GM06990 (cell line): ENCODE measurements at regions not wholly inside any gene's neighbourhood (a gene's known extent, or its start where the extent isn't known, plus 50 kb on each side); places are given as distances from the start of the nearest gene placed in this dataset.

Source experiments
- DNase-seq: peaks from one replicate; pipeline ENCODE4 v3.0.0-alpha.2; 2011; ENCODE audit not compliant: insufficient read length; ENCODE audit errors: extremely low read depth
- H3K27me3 ChIP-seq: replicated peaks from 2 replicates; pipeline ENCODE4 v1.6.0; 2011; ENCODE audit warnings: low read length; ENCODE audit not compliant: control insufficient read depth, insufficient read depth
- H3K36me3 ChIP-seq: 2 replicates; pipeline ENCODE4 v1.5.1; 2011; ENCODE audit warnings: low read length; ENCODE audit not compliant: control insufficient read depth, insufficient read depth
- H3K4me3 ChIP-seq: replicated peaks from 2 replicates; pipeline ENCODE4 v1.5.1; 2011; ENCODE audit warnings: low read depth, mild to moderate bottlenecking, control low read depth, low read length
- TF ChIP-seq, protein P1 (sequence below): IDR thresholded peaks from 2 replicates; pipeline ENCODE4 v1.5.1; 2011; ENCODE audit warnings: low read length, control low read depth, mild to moderate bottlenecking, inconsistent platforms; ENCODE audit not compliant: insufficient read depth, poor library complexity, severe bottlenecking

DNA sequence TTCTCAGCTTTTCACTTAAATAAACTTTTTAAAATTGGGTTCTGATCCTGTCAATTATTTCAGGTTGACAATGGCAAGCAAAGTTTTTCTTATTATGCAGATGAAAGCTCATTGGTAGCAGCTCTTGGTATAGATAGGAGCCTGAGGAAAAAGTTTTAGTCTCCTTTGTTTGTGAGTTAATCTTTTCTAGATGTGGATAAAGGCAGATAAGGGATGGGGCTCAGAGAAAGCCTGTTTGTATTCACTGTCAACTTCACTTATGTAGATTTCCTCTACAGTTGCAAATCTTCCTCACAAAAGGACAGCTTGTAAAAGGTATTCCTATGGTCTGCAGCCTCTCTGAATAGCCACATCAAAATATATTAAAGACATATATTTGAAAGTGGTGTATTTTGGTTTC, 224.5 kb upstream of the SPOPL start:
- H3K27me3 ChIP-seq: no peaks in the 10 kb centered on the region
- H3K36me3 ChIP-seq: no peaks in the 10 kb centered on the region
- TF ChIP-seq, protein P1, sequence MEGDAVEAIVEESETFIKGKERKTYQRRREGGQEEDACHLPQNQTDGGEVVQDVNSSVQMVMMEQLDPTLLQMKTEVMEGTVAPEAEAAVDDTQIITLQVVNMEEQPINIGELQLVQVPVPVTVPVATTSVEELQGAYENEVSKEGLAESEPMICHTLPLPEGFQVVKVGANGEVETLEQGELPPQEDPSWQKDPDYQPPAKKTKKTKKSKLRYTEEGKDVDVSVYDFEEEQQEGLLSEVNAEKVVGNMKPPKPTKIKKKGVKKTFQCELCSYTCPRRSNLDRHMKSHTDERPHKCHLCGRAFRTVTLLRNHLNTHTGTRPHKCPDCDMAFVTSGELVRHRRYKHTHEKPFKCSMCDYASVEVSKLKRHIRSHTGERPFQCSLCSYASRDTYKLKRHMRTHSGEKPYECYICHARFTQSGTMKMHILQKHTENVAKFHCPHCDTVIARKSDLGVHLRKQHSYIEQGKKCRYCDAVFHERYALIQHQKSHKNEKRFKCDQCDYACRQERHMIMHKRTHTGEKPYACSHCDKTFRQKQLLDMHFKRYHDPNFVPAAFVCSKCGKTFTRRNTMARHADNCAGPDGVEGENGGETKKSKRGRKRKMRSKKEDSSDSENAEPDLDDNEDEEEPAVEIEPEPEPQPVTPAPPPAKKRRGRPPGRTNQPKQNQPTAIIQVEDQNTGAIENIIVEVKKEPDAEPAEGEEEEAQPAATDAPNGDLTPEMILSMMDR: no peak
- no peak overlapping the region for H3K4me3 ChIP-seq
- DNase-seq: no peak

DNA sequence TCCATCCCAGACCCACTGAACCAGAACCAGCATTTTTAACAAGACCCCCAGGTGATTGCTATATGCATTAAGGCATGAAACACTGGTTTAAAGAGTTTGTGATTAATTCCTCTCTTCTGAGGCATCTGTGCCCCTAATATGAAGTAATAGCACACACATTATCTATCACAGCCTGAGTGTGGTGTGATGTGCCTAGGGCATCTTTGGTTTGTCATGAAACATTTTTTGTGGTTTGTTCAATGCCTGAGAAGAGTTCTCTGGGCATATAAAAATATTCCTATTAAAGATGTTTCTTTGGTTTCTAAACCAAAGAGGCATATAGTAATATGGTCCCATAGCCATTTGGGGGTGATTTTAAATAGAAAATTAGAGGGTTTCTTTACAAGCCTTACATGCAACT, 221.7 kb upstream of the SPOPL start:
- TF ChIP-seq, protein P1: no peak
- H3K27me3 ChIP-seq: no peaks in the 10 kb centered on the region
- H3K36me3 ChIP-seq: no peaks in the 10 kb centered on the region
- H3K4me3 ChIP-seq: no peak overlapping the region
- DNase-seq: no peak

DNA sequence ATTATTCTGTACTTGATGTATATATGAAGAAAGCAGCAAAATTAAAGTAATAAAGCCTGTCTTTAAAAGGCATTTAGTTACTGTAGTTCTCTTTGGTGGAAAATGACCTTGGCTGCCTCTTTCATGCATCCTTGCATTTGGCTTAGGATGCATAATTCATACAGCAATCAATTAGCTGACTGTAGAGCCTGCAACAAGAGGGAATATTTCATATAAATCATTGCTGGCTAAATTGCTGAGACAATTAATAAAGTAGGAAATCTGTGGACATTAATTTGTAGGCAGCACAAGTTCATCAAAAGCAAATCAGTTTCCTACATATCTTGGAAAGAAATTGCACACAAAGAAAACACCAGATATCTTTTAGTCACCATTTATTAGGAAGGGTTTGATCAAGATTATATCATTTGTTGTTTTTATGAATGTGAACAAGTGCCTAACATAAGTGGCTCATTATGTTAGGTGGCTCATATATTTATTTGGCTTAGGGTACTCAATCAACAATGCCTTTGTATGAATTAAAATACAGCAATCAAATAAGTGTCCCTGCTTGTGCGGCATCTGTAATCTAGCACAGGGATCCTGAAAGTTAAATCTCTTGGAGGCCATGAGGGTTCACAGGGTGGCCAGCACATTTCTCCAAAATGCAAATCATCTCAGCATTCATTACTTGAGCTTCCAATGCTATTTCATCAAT, 220.4 kb upstream of the SPOPL start:
- TF ChIP-seq, protein P1: no peak

DNA sequence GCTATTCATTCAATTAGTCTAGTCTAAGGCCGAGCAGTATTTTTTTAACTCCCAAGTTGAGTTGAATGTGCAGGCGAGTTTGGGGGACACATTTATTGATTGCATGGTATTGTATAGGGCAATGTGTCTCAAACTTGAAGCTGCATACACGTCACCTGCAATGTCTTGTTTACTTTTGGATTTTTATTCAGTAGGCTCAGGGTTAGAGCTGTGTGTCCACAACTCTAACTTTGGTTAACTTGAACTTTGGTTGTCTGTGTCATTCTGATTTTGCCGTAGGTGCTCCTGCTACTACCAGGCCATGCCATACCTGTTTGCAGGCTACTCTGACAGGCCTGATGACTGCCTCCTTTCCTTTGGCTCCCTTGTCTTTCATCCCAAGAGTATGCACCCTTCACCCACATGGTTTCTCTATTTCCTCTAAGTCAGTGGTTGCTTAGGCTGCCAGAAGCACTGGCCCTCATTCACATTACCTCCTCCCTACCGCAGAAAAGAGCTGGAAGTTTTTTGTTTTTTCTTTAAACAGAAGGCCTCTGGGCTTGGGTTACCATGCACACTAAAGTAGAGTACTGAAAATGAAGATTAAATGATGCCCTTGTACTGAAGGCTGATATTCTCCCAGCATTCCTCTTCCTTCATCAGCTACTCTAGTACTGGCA, 219.4 kb upstream of the SPOPL start:
- DNase-seq: no peak
- no peaks in the 10 kb centered on the region for H3K27me3 ChIP-seq
- TF ChIP-seq, protein P1: no peak
- no peak overlapping the region for H3K4me3 ChIP-seq
- no peaks in the 10 kb centered on the region for H3K36me3 ChIP-seq

More for the DNA sequence above, 220.4 kb upstream of the SPOPL start:
- no peaks in the 10 kb centered on the region for H3K36me3 ChIP-seq
- DNase-seq: no peak
- H3K4me3 ChIP-seq: no peak overlapping the region
- no peaks in the 10 kb centered on the region for H3K27me3 ChIP-seq

DNA sequence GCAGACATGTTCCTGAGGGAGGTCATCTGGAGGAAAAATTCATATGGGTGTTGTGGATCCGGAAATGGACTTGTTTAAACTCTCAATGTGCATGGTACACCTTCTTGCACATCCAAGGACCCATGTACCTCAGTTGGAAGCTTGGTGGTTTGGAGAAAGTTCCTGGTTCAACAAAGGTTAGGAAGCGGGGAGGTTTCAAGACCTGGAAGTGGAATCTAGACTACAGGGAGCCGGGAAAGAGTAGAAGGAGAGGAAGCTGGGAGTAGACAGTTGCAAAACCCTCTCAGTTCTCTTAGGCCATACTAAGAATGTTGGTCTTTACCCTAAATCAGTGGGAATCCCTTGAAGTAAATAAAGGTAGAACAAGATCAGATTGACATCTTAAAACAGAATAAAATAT, 209.8 kb upstream of the SPOPL start:
- Histone ChIP-seq H3K4me3 (no peak overlapping the region), H3K27me3 (no peaks in the 10 kb centered on the region), H3K36me3 (no peaks in the 10 kb centered on the region)
- no peak for DNase-seq
- TF ChIP-seq, protein P1: no peak

DNA sequence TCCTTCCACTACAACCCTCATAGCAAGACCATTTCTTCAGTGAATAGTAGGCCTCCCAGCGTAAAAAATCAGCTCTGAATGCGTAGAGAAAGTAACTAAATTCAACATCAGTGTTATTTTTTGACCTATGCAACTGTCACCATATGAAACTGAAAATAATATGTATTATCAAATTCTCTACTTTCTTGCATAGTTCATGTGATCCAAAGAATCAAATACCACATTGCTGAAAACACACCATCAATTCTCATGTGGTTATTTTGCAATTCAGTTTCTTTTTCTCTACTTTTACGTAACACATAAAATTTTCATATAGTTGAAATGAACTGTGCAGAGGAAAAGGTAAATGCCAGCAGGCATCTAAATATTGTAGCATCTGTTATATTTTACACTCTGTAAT, 208.5 kb upstream of the SPOPL start:
- DNase-seq: no peak
- Histone ChIP-seq H3K4me3 (no peak overlapping the region), H3K27me3 (no peaks in the 10 kb centered on the region), H3K36me3 (no peaks in the 10 kb centered on the region)
- TF ChIP-seq, protein P1: no peak
